Activated CD4-positive, alpha-beta T cell treated with anti-CD3 and anti-CD28 coated beads, Interleukin-2, amount 50 U/mL, for 16 hours (primary cell): ENCODE measurements at regions not wholly inside any gene's neighbourhood (a gene's known extent, or its start where the extent isn't known, plus 50 kb on each side); places are given as distances from the start of the nearest gene placed in this dataset.

ENCODE experiments used
- DNase-seq: peaks from one replicate; pipeline ENCODE4 v3.0.0-alpha.2; 2020

DNA sequence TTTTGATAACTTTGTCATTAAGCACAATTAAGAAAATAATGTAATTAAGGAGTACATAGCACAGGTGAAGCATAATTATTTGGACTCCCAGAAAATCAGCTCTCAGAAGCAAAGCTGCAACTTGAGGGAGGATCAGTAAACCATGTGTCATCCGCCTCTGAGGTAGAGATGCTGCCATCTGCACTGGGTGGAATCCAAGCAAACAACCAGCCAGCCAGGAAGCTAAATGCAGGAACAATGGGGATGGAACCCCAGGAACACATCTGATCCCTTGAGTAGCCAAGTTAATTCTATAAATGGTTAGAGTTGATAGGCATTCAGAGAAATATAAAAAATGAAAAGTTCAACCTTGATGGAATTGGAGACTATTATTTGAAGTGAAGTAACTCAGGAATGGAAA, 520.2 kb downstream of the RFC3 start:
- no peak for DNase-seq

DNA sequence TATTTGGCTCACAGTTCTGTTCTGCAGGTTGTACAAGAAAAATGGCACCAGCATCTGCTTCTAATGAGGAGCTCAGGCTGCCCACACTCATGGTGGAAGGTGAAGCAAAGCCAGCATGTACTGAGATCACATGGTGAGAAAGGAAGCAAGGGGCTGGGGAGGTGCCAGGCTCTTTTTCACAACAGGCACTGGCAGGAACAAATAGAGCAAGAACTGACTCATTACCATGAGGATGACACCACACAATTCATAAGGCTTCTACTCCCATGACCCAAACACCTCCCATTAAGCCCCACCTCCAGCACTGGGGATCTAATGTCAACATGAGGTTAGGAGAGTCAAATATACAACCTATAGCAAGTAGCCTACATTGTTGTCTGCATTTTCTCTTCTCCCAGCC, 522.6 kb downstream of the RFC3 start:
- DNase-seq = no peak

DNA sequence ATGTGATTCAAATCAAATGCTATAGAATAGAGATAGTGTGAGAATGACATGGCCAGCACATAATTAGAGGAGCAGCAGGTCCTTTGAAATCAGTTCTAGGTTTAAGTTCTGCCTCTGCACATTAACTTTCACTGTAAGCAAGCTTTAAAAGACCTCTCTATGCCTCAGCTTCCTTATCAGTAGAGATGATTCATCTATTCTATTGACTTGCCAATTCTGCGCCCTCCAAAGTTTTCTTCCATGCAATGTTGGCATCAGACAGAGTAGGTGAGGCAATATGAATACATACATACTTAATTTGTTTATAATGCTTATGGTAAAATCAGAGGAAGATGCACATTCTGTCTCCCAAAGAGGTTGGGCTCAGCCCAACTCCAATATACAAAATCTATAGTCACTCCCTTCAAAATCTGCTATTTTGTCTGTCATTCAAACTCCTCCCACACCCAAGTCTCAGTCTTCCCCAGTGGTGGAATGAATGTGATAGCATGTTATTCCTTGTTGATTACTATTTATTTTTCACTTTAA, 525.5 kb downstream of the RFC3 start:
- no peak for DNase-seq

DNA sequence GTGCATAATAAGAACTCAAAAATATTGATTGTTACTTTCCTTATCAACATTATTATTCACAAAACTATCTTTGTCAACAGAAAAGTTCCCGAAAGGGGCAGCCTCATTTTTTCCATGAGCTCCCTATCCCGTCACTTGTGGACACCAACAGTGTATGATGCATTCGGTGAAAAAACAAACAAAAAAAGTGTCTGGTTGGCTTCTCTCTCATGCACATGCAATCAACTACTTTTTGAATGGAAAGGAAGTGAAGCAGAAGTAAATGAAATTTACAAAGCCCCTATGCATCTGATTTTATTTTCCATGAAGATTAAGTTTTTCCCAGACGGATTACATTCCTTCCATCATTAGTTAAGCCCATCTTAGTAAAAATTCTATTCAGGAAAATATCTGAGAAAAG, 526.9 kb downstream of the RFC3 start:
- no peak for DNase-seq

DNA sequence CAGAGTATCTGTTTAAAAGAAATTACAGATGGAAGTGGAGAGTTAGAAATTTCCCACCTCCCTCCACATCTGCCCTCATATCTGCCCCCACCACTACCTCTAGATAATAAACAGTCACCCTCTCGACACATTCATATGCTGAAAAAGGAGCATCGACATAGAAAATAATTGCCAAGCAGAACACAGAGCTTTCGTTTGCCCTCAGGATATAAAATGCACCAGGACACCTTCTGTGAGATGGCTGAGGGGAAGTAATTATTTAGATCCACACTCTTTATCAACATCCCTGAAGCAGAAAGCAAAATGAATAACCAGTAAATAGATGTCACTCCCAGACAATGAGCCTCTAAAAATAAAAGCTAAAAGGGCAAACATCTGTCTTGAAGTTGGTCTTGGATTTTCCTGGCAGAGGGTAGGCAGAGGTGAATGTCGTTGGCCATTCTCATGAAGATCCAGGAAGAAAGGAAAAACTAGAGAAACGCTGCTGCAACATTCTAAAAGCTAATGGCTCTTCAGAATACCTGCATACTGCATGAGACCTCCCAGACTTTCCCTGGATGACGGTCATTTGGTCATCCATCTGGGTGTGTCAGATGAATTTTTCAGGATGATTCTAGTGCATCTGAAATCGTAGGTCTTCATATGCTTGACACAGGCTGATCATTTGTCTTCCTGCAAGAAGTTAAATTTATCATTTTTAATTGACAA, 527.5 kb downstream of the RFC3 start:
- DNase-seq = no peak

DNA sequence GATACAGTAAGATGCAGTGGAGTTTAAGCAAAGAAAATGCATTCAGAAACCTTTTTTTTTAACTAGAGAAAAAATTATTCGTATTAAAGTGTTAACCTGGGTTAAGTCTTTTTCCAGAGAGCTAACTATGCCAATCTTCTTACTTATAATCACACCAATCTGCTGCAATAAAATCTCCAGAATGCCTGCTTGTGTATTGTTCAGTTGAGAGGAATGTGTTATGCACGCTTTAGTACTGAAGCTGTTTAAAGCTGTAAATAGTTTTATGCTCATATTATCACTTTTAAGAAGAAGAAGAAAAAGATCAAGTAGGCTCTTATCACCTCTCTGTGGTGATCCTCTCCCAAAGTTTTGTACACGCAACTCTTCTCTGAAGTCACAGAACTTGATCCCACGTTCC, 528.7 kb downstream of the RFC3 start:
- no peak for DNase-seq

DNA sequence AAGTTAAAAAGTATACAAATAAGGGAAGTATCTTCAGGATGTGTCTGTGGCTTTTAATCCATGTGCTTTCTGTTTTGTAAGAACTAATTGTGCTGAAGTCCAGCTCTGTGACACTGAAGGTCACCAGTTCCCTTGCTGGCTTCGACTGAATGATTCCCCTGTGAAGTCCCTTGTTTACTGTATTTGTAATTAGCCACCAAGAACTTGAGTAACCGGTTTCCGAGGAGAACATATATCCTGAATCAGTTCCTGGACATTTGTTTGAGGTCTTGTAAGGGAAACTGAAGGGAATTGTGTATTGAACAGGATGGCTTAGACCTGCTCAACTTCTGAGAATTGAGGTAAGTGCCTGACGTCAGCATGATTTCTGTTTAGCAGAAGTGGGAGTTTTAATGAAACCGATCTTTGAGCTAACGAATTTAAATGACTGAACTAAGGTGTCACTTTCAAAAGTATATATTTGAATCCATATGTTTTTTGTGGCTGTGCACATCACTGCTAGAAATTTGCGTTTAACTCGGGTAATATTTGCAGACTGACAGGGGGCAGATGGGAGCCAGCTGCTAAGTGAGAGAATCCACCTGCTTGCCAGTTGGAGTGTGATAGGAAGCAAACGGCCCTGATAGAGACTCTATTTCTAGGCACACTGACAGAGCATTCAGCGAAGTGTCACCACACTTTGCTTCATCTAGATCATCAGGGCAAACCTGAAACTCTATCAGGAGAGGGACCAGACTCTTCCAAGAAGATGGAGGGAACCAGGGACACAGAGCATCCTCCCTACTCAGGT, 530.0 kb downstream of the RFC3 start:
- DNase-seq = no peak

DNA sequence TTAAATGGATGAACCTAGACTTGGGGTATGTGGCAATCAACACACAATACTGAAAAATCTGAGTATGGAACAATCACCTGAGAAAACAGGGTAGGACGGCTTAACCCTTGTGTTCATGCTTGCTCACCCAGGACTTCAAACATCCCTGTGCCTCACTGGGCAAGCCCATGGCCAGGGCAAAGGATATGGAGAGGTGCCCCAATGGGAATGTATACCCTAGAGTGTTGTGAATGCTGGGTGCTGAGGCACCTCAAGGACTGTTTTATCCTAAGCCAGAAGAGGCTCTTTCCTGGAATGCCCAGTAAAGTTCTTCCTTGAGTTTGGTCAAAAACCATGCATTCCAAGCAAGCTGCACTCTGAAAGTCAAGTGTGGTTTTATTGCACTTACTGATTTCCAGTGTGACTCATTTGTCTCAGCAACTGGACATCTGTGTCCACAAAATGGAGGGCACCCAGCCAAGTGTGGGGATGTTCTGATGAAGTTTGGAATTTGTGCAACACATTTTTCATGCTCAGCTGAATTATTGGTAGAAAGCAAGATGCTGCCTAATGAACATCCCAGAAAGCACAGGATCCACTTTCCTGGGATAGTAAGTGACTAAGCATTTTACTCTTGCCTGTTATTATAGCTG, 531.3 kb downstream of the RFC3 start:
- no peak for DNase-seq

DNA sequence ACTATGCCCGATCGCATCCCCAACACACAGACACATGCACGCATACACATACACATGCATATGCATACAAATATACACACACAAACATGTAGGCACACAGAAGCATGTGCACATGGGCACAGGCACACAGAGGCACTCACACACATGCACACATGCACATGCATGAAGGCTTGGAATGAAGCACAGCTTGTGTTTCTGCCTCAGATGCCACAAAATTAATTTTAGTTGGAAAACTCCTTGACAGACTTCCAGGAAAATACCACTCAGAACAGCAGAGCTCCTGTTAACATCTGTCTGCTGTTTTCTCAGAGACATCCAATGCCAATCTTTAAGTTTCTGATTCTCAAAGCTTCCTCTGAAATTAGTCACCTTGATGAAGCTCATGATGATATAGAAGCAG, 532.7 kb downstream of the RFC3 start:
- no peak for DNase-seq

DNA sequence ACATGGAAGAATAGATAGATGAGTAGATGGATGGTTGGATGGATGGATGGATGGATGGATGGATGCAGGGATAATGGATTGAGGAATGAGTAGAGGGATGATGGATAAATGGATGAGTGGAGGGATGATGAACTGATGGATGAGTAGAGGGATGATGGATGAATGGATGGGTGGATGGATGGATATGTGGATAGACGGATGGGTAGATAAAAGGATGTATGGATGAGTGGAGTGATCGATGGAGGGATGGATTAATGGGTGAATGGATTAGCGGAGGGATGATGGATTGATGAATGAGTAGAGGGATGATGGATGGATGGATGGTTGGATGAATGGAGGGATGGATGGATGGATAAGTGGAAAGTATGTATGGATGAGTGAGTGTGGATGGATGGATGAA, 533.2 kb downstream of the RFC3 start:
- DNase-seq = no peak

DNA sequence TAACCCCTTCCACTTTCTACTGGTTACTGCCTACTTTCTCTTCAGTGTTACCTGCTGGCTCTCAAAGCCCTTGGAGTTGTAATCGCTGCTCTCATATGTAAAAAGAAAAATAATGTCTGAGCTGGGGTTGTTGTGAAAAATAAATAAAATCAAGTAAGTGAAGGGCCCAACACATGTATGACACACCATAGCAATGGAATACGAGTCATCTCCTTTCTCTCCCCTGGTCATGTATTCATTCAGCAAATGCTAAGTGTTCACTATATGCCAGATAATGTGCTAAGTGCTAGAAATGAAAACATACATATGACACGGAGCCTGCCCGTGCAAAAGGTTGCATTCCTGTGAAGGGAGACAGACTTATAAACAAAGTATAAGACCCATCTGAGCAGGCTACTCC, 535.0 kb downstream of the RFC3 start:
- DNase-seq = no peak

DNA sequence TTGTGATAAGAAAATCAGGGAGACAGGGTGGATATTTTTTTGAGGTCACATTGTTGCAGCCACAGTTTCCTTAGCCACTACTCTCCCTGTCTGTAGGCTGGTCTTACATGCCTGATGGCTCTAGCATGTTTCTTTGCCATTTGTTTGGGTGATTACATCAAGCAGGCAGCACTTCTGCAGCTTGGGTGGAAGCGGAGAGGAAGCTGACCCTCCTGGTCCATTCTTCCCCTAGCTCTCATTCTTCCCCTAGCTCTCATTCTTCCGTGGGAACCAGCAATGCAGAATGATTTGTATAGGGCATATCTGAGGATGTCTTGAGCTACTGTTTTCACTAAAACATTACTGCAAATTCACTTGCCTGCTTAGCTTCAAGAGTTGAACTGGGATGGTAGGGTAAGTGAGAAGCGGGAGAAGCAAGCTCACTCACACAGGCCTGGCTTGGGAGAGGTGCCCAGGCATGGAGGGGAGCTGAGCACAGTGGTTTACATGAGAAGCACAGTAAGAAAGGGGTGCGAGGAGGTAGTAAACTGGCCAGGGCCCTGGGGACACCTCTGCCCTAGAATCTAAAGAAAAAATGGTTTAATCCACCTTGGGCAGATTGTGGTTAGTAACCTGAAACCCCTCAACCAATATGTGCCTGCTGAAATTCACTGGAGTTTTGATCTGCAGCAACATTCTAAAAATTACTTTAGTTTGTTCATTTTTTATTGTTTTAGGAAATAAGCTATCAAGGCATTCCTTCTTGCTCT, 538.9 kb downstream of the RFC3 start:
- DNase-seq = no peak

DNA sequence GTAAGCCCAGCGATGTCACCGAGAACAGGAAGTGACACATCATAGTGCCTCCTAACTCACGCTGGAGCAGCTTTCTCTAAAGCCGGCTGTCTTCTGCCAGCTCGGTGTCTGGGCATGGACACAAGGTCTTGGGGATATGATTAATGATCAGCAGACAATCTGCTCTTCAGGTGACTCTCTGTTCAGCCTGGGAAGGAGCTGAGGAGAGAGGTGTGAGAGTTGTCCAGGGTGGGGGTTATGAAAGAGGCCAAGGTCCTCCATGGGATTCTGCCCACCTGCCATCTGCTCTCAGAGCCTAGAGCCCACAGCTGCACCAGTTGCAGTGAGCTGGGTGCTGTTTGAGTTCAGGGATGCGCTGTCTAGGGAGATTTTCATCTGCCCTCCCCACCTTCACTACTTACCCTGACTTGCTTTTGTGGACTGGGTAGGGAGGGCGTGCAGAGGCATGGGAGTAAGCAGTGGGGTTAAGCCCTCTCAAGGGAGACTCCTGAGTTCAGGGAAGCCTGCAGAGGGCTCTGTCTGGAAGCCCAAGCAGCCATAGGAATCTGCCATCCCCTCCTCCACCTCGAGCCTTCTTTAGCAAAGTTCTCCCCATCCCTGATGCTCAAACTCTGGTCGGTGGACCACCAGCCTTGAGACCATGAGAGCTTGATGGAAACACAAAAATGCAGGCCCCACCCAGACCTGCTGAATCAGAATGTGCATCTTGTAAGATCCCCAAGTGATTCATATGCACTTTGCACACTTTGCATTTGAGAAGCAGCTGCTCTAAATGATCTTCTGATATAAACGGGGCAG, 539.7 kb downstream of the RFC3 start:
- no peak for DNase-seq

DNA sequence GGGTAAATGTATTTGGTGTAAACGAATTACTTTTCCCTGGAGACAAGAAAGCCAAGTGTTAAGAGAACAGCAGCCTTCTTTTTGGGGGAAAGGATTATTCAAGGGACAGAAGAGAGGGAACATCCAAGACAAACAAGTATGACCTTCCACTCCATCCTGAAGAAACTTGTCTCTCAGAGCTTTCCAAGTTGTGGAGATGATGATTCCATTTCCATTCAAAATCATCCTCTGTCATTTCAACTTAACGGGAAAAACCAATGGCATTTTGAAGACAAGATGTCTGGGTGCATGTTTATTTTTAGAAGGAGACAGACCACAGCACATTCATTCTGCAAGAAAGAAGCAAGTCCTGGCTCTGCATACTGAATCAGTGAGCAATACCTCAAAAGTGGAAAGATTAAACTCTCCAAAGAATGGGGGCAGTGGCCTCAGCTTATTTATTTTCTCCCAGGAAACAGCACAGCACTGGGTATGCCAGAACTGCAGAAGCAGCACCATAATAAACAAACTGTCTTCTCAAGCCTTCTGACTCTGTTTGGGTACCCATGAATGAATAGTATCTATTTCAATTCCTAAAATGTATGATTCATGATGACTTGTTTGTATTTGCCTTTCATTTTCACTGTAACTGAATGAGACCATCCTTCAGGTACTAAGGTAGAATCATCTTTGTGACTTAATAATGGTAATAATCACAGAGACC, 541.0 kb downstream of the RFC3 start:
- DNase-seq = no peak

DNA sequence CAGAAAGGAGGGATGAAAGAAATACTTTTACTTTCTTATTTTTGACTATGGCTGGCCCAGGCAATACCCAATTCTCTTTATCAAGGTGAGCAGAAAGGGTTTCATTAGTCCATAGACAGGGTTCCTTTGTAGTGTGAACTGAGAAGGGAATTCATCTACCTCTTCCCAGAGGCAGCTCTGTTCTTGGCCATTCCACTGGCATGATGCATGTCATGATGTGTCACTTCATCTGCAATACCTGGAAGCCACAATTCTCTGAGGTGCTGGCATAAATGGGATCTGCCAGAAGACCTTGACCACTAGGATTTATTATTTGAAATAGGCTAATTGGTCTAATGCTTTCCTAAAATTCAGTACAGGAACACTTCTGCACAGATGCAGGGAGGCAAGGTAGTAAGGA, 542.8 kb downstream of the RFC3 start:
- no peak for DNase-seq

DNA sequence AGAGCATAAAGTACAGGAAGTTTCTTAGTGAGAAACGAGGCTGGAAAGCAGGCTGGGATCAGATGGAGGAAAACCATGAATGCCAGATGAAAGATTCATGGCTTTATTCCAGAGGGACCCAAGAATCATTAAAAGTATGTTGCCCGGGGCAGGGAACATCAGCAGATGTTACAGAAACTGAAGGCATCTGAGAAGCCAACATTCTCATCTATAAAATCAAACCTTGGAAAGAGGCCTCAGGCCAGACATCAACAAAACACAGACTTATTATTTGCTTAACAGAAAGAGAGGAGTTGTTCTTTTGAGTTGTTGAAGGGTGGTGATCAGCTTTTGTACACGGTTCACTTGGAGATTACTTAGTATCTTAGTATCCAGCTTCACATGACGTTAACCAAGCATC, 543.6 kb downstream of the RFC3 start:
- DNase-seq = no peak

DNA sequence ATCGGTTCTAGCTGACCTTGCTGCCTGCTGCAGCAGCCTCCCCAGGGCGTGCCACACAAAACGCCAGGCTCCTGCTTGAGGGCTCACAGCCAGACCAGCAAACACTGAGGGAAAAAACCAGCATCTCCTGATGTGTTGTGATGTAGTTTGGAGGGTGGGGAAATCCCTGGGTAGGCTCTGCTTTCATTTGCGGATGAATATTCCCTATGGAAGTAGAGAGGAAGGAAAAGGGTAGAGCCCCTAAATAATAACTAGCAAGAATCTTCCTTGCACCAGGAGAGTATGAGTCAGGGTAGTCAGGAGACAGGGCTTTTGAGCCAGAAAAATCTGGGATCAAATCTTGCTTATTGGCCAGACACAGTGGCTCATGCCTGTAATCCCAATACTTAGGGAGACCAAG, 545.3 kb downstream of the RFC3 start:
- no peak for DNase-seq

DNA sequence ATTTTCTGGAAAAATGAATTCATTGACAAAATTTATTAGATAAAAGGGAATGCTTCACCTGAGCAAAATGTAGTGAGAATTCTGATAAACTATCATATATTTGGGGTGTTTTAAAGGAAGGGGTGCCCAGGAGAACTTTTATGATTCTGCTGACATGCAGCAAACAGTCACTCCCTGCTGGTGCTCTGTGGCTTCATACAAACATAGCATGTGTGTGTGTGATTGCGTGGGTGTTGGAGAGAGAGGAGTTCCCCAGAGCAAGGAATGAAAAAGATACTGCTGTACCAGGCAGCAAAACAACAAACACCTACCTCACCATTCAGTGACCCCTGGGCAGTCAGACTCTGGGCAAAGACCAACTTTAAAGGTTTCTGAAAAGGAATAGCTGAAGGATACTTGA, 546.7 kb downstream of the RFC3 start:
- DNase-seq = no peak

DNA sequence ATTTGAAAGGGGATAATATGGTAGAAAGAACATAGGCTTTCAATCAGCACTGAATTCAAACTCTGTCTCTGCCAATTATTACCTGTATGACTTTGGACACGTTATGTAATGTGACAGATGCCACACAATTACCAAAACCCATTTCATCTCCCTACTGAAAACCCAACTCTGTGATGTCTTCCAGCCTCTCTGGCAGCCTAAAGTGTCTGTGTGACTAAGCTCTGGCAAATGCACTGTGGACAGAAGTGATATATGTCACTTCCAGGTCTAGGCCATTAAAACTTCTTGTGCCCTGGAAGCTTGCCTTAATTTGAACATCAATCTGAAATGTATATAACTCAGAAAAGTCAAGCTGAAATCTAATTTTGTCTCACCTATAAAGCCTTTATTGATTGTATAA, 552.0 kb downstream of the RFC3 start:
- DNase-seq = no peak

DNA sequence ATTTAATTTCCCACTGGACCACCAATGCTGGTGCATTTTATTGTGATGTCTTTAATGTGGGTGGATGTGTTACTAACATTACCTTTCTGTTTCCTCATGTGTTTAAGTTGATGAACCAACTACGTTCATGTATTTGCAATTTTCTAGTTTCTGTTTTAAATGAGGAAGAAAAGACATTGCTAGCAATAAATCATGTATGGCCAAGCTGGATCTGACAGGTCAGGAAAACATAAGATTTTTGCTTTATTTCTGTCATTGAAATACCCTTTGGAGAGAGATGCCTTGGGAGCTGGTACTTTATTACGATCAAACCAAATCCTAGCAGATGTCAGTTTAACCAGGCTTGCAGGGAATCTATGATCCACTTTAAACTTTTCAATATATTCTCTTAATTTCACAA, 553.2 kb downstream of the RFC3 start:
- DNase-seq = no peak

DNA sequence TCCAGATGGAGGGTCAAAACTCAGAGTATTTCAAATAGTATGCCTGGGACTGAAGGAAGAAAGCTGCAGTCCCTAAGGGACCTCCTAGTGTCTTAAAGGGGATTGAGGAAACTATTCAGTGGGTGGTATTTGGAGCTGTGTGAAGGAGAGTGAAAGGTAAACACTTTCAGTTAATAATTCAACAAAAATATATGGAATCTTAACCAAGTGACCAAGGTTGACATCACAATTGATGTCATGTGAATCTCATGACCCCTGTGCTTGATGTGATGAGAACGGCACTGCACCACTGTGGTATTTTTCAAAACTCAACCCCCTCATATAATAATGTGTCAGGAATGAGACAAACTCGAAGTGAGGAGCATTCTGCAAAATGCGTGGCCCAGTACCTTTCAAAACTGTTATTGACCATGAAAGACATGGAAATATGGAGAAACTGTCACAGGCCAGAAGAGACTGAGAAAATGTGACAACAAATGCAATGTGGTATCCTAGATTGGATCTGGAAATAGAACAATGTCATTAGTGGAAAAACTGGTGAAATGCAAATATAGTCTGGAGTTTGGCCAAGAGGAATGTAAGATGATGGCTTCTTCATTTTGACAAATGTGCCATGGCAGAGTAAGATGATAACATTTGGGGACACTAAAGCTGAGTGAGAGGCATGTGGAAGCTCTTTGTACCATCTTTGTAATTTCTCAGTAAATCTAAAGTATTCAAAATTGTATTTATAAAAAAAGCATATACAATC, 553.9 kb downstream of the RFC3 start:
- no peak for DNase-seq
